Vagina (tissue), 2 donors: ENCODE measurements at regions not wholly inside any gene's neighbourhood (a gene's known extent, or its start where the extent isn't known, plus 50 kb on each side); places are given as distances from the start of the nearest gene placed in this dataset.

Experiments used
- DNase-seq, 2 donors: peaks; one replicate each; pipeline ENCODE4 v3.0.0-alpha.2; 2017; ENCODE audit errors: extremely low spot score in 2 of 2
- H3K27ac ChIP-seq: fragments of 200-600 bp; sonication (generic); one replicate; pipeline ENCODE4 v1.5.1; 2019
- H3K27me3 ChIP-seq: fragments of 200-600 bp; sonication (generic); one replicate; pipeline ENCODE4 v1.5.1; 2019
- H3K36me3 ChIP-seq, 2 donors: fragments of 200-600 bp; sonication (generic); one replicate each; pipeline ENCODE4 v1.5.1; 2017 to 2019
- H3K4me1 ChIP-seq: fragments of 200-600 bp; sonication (generic); one replicate; pipeline ENCODE4 v1.5.1; 2019
- H3K4me3 ChIP-seq, 2 donors: fragments of 200-600 bp; sonication (generic); 1 replicate in 1 of 2; 2 replicates in 1 of 2; pipeline ENCODE4 v1.5.1; 2016 to 2019
- H3K9me3 ChIP-seq: fragments of 200-600 bp; sonication (generic); one replicate; pipeline ENCODE4 v1.5.1; 2019
- CTCF ChIP-seq, 3 experiments: fragments of 450-650 bp in 2 of 3; fragments of 200-600 bp in 1 of 3; sonication (generic) in 1 of 3; IDR thresholded peaks; one replicate each; pipeline ENCODE4 v1.5.1; 2017 to 2019; ENCODE audit warnings: antibody characterized with exemption in 3 of 3, mild to moderate bottlenecking in 2 of 3, moderate library complexity in 2 of 3
- POLR2A ChIP-seq, 2 donors: fragments of 450-650 bp; IDR thresholded peaks; one replicate each; pipeline ENCODE4 v1.6.1; 2017; ENCODE audit warnings: antibody characterized with exemption in 2 of 2, mild to moderate bottlenecking in 2 of 2, moderate library complexity in 2 of 2
- POLR2AphosphoS5 ChIP-seq, 2 donors: sonication (generic); formaldehyde crosslinking; IDR thresholded peaks; one replicate each; pipeline ENCODE4 v1.9.0; 2017; ENCODE audit warnings: antibody characterized with exemption in 2 of 2, mild to moderate bottlenecking in 2 of 2, low read depth in 1 of 2; ENCODE audit not compliant: insufficient read depth in 1 of 2
- intact Hi-C: fragments of 100-400 bp; cut with DNase I; formaldehyde crosslinking; loops from one replicate; pipeline ENCODE4 v1.15.1; 2023

GRCh38 chr5:155492191-155492590 is 478.6 kb downstream of the KIF4B start:
- no peak overlapping the region for H3K4me3 ChIP-seq
- H3K9me3 ChIP-seq: no peaks in the 10 kb centered on the region
- H3K36me3 ChIP-seq: no peaks in the 10 kb centered on the region
- intact Hi-C loops: no loop called here
- H3K27ac ChIP-seq: no peak overlapping the region
- DNase-seq: no peak
- no peaks in the 10 kb centered on the region for H3K27me3 ChIP-seq
- no peaks in the 10 kb centered on the region for H3K4me1 ChIP-seq
- no peak for TF ChIP-seq POLR2AphosphoS5 (IDR thresholded peaks at IDR 0.05; ENCODE audit: insufficient read depth in 1 of 2, low read depth in 1 of 2)
- no peak for TF ChIP-seq POLR2A (IDR thresholded peaks at IDR 0.05)
- TF ChIP-seq CTCF (IDR thresholded peaks at IDR 0.05): no peak

DNA sequence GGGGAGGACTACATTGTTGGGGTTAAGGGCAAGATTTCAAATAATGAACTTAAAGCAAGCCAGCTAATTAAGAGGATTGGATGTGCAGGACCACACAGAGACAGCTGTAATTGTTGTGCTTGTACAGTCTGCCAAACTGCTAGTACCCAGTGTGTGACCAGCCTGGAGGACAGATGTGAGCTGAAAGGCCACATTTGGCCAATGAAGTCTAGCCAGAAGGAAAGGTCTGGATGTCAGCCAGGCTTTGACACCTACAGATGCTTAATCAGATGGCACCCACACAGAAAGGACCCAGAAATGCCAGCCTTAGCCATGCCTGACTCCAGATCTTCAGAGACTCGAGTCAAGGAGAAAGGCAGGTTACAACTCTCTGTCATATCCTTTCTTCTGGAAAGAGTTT is 491.1 kb downstream of the KIF4B start:
- Histone ChIP-seq H3K27ac (no peak overlapping the region), H3K36me3 (no peaks in the 10 kb centered on the region), H3K4me3 (no peak overlapping the region), H3K4me1 (no peaks in the 10 kb centered on the region), H3K27me3 (no peaks in the 10 kb centered on the region), H3K9me3 (no peaks in the 10 kb centered on the region)
- DNase-seq: no peak
- intact Hi-C loops: no loop called here
- TF ChIP-seq POLR2AphosphoS5 (IDR thresholded peaks at IDR 0.05; ENCODE audit: insufficient read depth in 1 of 2, low read depth in 1 of 2) (no peak), POLR2A (IDR thresholded peaks at IDR 0.05) (no peak), CTCF (IDR thresholded peaks at IDR 0.05) (no peak)

DNA sequence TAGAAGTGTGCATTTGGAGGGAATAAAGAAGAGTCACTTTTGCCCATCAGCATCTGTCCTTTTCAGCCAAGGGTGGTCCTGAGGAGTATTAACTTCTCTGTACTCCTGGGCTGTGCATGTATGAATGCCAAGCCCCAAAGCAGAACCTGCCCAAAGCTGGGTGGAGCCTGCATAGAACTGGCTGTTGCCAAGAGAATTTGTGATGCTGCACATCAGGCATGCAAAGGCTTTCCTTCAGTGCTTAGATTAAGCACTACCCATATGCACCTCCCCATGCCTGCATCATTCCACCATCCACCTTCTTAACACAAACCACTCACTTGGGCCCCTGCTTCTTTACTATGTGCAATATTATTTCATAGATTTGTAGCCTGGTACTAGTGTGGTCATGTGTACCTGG is 493.8 kb downstream of the KIF4B start:
- no peak overlapping the region for H3K4me3 ChIP-seq
- no peak for DNase-seq
- no peak overlapping the region for H3K27ac ChIP-seq
- intact Hi-C loops: no loop called here
- H3K36me3 ChIP-seq: no peaks in the 10 kb centered on the region
- no peaks in the 10 kb centered on the region for H3K4me1 ChIP-seq
- no peaks in the 10 kb centered on the region for H3K27me3 ChIP-seq
- H3K9me3 ChIP-seq: no peaks in the 10 kb centered on the region
- TF ChIP-seq CTCF (IDR thresholded peaks at IDR 0.05) (no peak), POLR2A (IDR thresholded peaks at IDR 0.05) (no peak), POLR2AphosphoS5 (IDR thresholded peaks at IDR 0.05; ENCODE audit: insufficient read depth in 1 of 2, low read depth in 1 of 2) (no peak)

DNA sequence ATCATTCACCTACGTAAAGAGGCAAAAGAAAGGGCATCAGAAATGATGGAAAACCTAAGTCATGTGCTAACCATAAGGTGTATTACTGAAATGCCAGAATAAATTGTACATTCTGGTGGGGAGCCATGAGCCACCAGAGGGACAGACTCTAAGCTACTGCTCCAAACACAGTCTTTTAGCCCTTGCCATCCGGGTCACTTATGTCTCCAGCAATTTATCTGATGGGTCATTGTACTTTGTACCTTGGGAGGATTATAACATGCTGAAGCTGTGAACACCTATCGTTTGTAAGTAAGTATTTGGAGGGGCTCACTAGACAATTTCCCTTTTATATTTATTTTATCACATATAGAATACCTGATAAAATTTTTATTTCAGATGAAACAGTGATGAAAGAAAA is 495.1 kb downstream of the KIF4B start:
- H3K27ac ChIP-seq: no peak overlapping the region
- DNase-seq: no peak
- no peak for TF ChIP-seq CTCF (IDR thresholded peaks at IDR 0.05)
- no peak for TF ChIP-seq POLR2AphosphoS5 (IDR thresholded peaks at IDR 0.05; ENCODE audit: insufficient read depth in 1 of 2, low read depth in 1 of 2)
- TF ChIP-seq POLR2A (IDR thresholded peaks at IDR 0.05): no peak
- H3K4me3 ChIP-seq: no peak overlapping the region
- no peaks in the 10 kb centered on the region for H3K9me3 ChIP-seq
- no peaks in the 10 kb centered on the region for H3K4me1 ChIP-seq
- H3K36me3 ChIP-seq: no peaks in the 10 kb centered on the region
- H3K27me3 ChIP-seq: no peaks in the 10 kb centered on the region
- intact Hi-C loops: no loop called here

DNA sequence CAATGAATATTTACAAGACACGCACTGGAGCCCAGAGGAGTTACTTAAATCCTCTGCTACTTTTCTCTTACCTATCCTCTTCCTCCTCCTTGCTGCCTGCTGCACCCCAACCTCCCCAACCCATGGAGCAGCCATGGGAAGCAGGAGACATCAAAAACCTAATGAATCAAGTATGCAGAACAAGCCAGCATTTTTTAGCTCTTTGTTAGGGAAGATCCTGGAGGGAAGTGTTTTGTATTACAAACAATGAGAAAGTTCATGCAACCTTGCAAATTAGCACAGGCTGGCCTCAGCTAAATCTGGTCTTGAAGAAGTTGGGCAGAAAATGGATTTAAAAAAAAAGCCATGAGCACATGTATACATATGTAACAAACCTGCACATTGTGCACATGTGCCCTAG is 498.8 kb downstream of the KIF4B start:
- Histone ChIP-seq H3K9me3 (no peaks in the 10 kb centered on the region), H3K4me3 (no peak overlapping the region), H3K4me1 (no peaks in the 10 kb centered on the region), H3K36me3 (no peaks in the 10 kb centered on the region), H3K27me3 (no peaks in the 10 kb centered on the region), H3K27ac (no peak overlapping the region)
- intact Hi-C loops: no loop called here
- TF ChIP-seq CTCF (IDR thresholded peaks at IDR 0.05): no peak
- no peak for TF ChIP-seq POLR2A (IDR thresholded peaks at IDR 0.05)
- no peak for TF ChIP-seq POLR2AphosphoS5 (IDR thresholded peaks at IDR 0.05; ENCODE audit: insufficient read depth in 1 of 2, low read depth in 1 of 2)
- DNase-seq: no peak
